ENCODE measurements at regions not wholly inside any gene's neighbourhood (a gene's known extent, or its start where the extent isn't known, plus 50 kb on each side); places are given as distances from the start of the nearest gene placed in this dataset.
A peak's percentile ranks its signal among the peaks of the same experiment; 100 is the strongest.
"Not testable (repeated sequence)": the region's sequence is repeated elsewhere in the genome, so short reads cannot be mapped to it uniquely, and the experiment has no call there.

- H3K36me3 Mint-ChIP-seq (ENCODE audit: low read depth), result no peaks in the 10 kb centered on the region
- intact Hi-C loops (cut with micrococcal nuclease), result no loop called here
- no peak overlapping the region for H3K4me3 Mint-ChIP-seq
- no peak for DNase-seq
- no peaks in the 10 kb centered on the region for H3K27me3 Mint-ChIP-seq
- peaks cover 10% of the 10 kb centered on the region for H3K9me3 Mint-ChIP-seq
- no peak overlapping the region for H3K27ac Mint-ChIP-seq
- no peaks in the 10 kb centered on the region for H3K4me1 Mint-ChIP-seq
Observed at GRCh38 chr11:38842991-38843390, 2245.0 kb upstream of the RAG2 start.

GRCh38 chr11:38839071-38839470 lies 2241.0 kb upstream of the RAG2 start:
- intact Hi-C loops (cut with micrococcal nuclease), result no loop called here
- Mint-ChIP-seq H3K36me3 (ENCODE audit: low read depth) (no peaks in the 10 kb centered on the region), H3K4me1 (no peaks in the 10 kb centered on the region), H3K4me3 (no peak overlapping the region), H3K9me3 (peaks cover 3% of the 10 kb centered on the region), H3K27ac (no peak overlapping the region), H3K27me3 (no peaks in the 10 kb centered on the region)
- DNase-seq, result no peak

- Mint-ChIP-seq H3K4me1 (no peaks in the 10 kb centered on the region), H3K27me3 (no peaks in the 10 kb centered on the region), H3K36me3 (ENCODE audit: low read depth) (no peaks in the 10 kb centered on the region), H3K27ac (no peak overlapping the region), H3K9me3 (no peaks in the 10 kb centered on the region), H3K4me3 (no peak overlapping the region)
- intact Hi-C loops (cut with micrococcal nuclease), result no loop called here
- DNase-seq, result no peak
Observed at GRCh38 chr11:38835966-38836365, 2237.9 kb upstream of the RAG2 start.

GRCh38 chr11:38824573-38824972 lies 2226.5 kb upstream of the RAG2 start:
- intact Hi-C loops (cut with micrococcal nuclease), result no loop called here
- H3K27me3 Mint-ChIP-seq, result no peaks in the 10 kb centered on the region
- DNase-seq, result no peak
- H3K36me3 Mint-ChIP-seq (ENCODE audit: low read depth), result no peaks in the 10 kb centered on the region
- H3K4me3 Mint-ChIP-seq, result no peak overlapping the region
- no peaks in the 10 kb centered on the region for H3K4me1 Mint-ChIP-seq
- H3K27ac Mint-ChIP-seq, result no peak overlapping the region
- peaks cover 14% of the 10 kb centered on the region for H3K9me3 Mint-ChIP-seq

- DNase-seq; intact Hi-C loops (cut with micrococcal nuclease); H3K36me3 Mint-ChIP-seq (ENCODE audit: low read depth); H3K4me3 Mint-ChIP-seq; H3K4me1 Mint-ChIP-seq; H3K27ac Mint-ChIP-seq; H3K27me3 Mint-ChIP-seq: not testable (repeated sequence)
- peaks cover 15% of the 10 kb centered on the region for H3K9me3 Mint-ChIP-seq
Observed at GRCh38 chr11:38821786-38822185, 2223.8 kb upstream of the RAG2 start.

GRCh38 chr11:38819981-38820380 lies 2221.9 kb upstream of the RAG2 start:
- Mint-ChIP-seq H3K27me3 (no peaks in the 10 kb centered on the region), H3K36me3 (ENCODE audit: low read depth) (no peaks in the 10 kb centered on the region), H3K4me1 (no peaks in the 10 kb centered on the region), H3K27ac (no peak overlapping the region), H3K4me3 (no peak overlapping the region), H3K9me3 (peaks cover 16% of the 10 kb centered on the region)
- no peak for DNase-seq
- intact Hi-C loops (cut with micrococcal nuclease), result no loop called here

- DNase-seq, result no peak
- Mint-ChIP-seq H3K9me3 (peaks cover 17% of the 10 kb centered on the region), H3K4me1 (no peaks in the 10 kb centered on the region), H3K27ac (no peak overlapping the region), H3K27me3 (no peaks in the 10 kb centered on the region), H3K36me3 (ENCODE audit: low read depth) (no peaks in the 10 kb centered on the region), H3K4me3 (no peak overlapping the region)
- intact Hi-C loops (cut with micrococcal nuclease), result no loop called here
Observed at GRCh38 chr11:38818720-38819119, 2220.7 kb upstream of the RAG2 start.

GRCh38 chr11:38814670-38815069 lies 2216.6 kb upstream of the RAG2 start:
- DNase-seq, result no peak
- Mint-ChIP-seq H3K36me3 (ENCODE audit: low read depth) (no peaks in the 10 kb centered on the region), H3K4me1 (no peaks in the 10 kb centered on the region), H3K9me3 (peaks cover 13% of the 10 kb centered on the region), H3K27ac (no peak overlapping the region), H3K27me3 (no peaks in the 10 kb centered on the region), H3K4me3 (no peak overlapping the region)
- intact Hi-C loops (cut with micrococcal nuclease), result no loop called here

GRCh38 chr11:38809521-38809920 lies 2211.5 kb upstream of the RAG2 start:
- H3K4me3 Mint-ChIP-seq, result no peak overlapping the region
- DNase-seq, result no peak
- H3K27me3 Mint-ChIP-seq, result no peaks in the 10 kb centered on the region
- intact Hi-C loops (cut with micrococcal nuclease), result no loop called here
- H3K4me1 Mint-ChIP-seq, result no peaks in the 10 kb centered on the region
- H3K27ac Mint-ChIP-seq, result no peak overlapping the region
- H3K36me3 Mint-ChIP-seq (ENCODE audit: low read depth), result no peaks in the 10 kb centered on the region
- peaks cover 6% of the 10 kb centered on the region for H3K9me3 Mint-ChIP-seq

- Mint-ChIP-seq H3K27me3 (no peaks in the 10 kb centered on the region), H3K27ac (no peak overlapping the region), H3K9me3 (no peaks in the 10 kb centered on the region), H3K36me3 (ENCODE audit: low read depth) (no peaks in the 10 kb centered on the region), H3K4me3 (no peak overlapping the region), H3K4me1 (no peaks in the 10 kb centered on the region)
- intact Hi-C loops (cut with micrococcal nuclease), result no loop called here
- no peak for DNase-seq
Observed at GRCh38 chr11:38796281-38796680, 2198.2 kb upstream of the RAG2 start.

- Mint-ChIP-seq H3K4me1 (no peaks in the 10 kb centered on the region), H3K27ac (no peak overlapping the region), H3K9me3 (no peaks in the 10 kb centered on the region), H3K4me3 (no peak overlapping the region), H3K36me3 (ENCODE audit: low read depth) (no peaks in the 10 kb centered on the region), H3K27me3 (no peaks in the 10 kb centered on the region)
- DNase-seq, result no peak
- intact Hi-C loops (cut with micrococcal nuclease), result no loop called here
Observed at GRCh38 chr11:38795027-38795426, 2197.0 kb upstream of the RAG2 start.

- H3K4me3 Mint-ChIP-seq, result no peak overlapping the region
Observed at GRCh38 chr11:38791346-38791961, 2193.4 kb upstream of the RAG2 start.

GRCh38 chr11:38788561-38788960 lies 2190.5 kb upstream of the RAG2 start:
- intact Hi-C loops (cut with micrococcal nuclease), result no loop called here
- no peak overlapping the region for H3K4me3 Mint-ChIP-seq
- no peak for DNase-seq
- peaks cover 3% of the 10 kb centered on the region for H3K9me3 Mint-ChIP-seq
- H3K36me3 Mint-ChIP-seq (ENCODE audit: low read depth), result no peaks in the 10 kb centered on the region
- no peak overlapping the region for H3K27ac Mint-ChIP-seq
- H3K4me1 Mint-ChIP-seq, result no peaks in the 10 kb centered on the region
- H3K27me3 Mint-ChIP-seq, result no peaks in the 10 kb centered on the region

More at GRCh38 chr11:38791346-38791961, 2193.4 kb upstream of the RAG2 start:
- H3K4me1 Mint-ChIP-seq, result no peaks in the 10 kb centered on the region
- no peaks in the 10 kb centered on the region for H3K36me3 Mint-ChIP-seq (ENCODE audit: low read depth)
- peak; percentile 60 for DNase-seq
- no peaks in the 10 kb centered on the region for H3K9me3 Mint-ChIP-seq
- no peaks in the 10 kb centered on the region for H3K27me3 Mint-ChIP-seq
- no peak overlapping the region for H3K27ac Mint-ChIP-seq
- intact Hi-C loops (cut with micrococcal nuclease), result no loop called here

- no peak for DNase-seq
- Mint-ChIP-seq H3K4me3 (no peak overlapping the region), H3K4me1 (no peaks in the 10 kb centered on the region), H3K27me3 (no peaks in the 10 kb centered on the region), H3K9me3 (peaks cover 3% of the 10 kb centered on the region), H3K36me3 (ENCODE audit: low read depth) (no peaks in the 10 kb centered on the region), H3K27ac (no peak overlapping the region)
- intact Hi-C loops (cut with micrococcal nuclease), result no loop called here
Observed at GRCh38 chr11:38784164-38784563, 2186.1 kb upstream of the RAG2 start.

GRCh38 chr11:38766796-38767195 lies 2168.8 kb upstream of the RAG2 start:
- no peaks in the 10 kb centered on the region for H3K27me3 Mint-ChIP-seq
- H3K4me3 Mint-ChIP-seq, result no peak overlapping the region
- intact Hi-C loops (cut with micrococcal nuclease), result no loop called here
- H3K27ac Mint-ChIP-seq, result no peak overlapping the region
- peaks cover 25% of the 10 kb centered on the region for H3K9me3 Mint-ChIP-seq
- H3K36me3 Mint-ChIP-seq (ENCODE audit: low read depth), result no peaks in the 10 kb centered on the region
- no peak for DNase-seq
- H3K4me1 Mint-ChIP-seq, result no peaks in the 10 kb centered on the region
